ENCODE measurements at regions not wholly inside any gene's neighbourhood (a gene's known extent, or its start where the extent isn't known, plus 50 kb on each side); places are given as distances from the start of the nearest gene placed in this dataset.

DNA sequence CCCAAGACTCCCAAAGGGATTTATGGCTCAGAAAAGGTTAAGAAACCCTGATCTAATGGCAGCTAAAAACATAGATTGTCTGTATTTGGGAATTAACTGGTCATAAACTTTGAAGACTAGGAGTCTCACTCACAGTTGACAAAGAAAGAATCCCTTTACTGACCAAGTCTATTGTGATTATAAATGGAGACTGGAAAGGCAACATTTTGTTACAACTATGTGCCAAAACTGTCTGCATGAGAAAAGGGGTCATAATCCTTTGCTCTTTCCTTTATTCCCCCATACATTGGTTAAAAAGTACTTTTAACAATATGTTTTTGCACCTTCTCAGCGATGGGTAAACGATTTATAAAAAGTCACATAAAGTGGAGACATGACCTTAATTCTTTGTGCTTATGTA is 206.9 kb upstream of the MAP3K7 start (continued):
- TF ChIP-seq, protein P1, sequence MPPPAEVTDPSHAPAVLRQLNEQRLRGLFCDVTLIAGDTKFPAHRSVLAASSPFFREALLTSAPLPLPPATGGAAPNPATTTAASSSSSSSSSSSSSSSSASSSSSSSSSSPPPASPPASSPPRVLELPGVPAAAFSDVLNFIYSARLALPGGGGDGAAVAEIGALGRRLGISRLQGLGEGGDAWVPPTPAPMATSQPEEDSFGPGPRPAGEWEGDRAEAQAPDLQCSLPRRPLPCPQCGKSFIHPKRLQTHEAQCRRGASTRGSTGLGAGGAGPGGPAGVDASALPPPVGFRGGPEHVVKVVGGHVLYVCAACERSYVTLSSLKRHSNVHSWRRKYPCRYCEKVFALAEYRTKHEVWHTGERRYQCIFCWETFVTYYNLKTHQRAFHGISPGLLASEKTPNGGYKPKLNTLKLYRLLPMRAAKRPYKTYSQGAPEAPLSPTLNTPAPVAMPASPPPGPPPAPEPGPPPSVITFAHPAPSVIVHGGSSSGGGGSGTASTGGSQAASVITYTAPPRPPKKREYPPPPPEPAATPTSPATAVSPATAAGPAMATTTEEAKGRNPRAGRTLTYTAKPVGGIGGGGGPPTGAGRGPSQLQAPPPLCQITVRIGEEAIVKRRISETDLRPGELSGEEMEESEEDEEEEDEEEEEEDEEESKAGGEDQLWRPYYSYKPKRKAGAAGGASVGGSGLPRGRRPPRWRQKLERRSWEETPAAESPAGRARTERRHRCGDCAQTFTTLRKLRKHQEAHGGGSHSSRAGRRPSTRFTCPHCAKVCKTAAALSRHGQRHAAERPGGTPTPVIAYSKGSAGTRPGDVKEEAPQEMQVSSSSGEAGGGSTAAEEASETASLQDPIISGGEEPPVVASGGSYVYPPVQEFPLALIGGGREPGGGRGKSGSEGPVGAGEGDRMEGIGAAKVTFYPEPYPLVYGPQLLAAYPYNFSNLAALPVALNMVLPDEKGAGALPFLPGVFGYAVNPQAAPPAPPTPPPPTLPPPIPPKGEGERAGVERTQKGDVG (CRISPR knock-in tag; IDR thresholded peaks at IDR 0.05): no peak
- TF ChIP-seq SIN3A (IDR thresholded peaks at IDR 0.05; ENCODE audit: low read depth, low read length): no peak

GRCh38 chr6:90790696-90791095 is 203.8 kb upstream of the MAP3K7 start:
- H3K27me3 ChIP-seq (replicated peaks in 1 of 2; ENCODE audit: control insufficient read depth in 2 of 2, insufficient read depth in 2 of 2, low read length in 1 of 2): no peaks in the 10 kb centered on the region; a peak in 1 of 4 replicates
- no peak overlapping the region for H3K4me2 ChIP-seq (ENCODE audit: control insufficient read depth, insufficient read depth)
- WGBS (ENCODE audit: insufficient coverage, insufficient replicate concordance, low lambda C conversion rate, missing lambda C conversion rate): 17% methylated on average over 2 of the region's 2 CpGs
- no peaks in the 10 kb centered on the region for H3K36me3 ChIP-seq (ENCODE audit: control insufficient read depth in 2 of 2, insufficient read depth in 2 of 2, low read length in 1 of 2)
- ChIA-PET RAD21 (ENCODE audit: unreplicated experiment) (no interaction called here), CTCF (no interaction called here), SMC1A (ENCODE audit: uncharacterized antibody, unreplicated experiment) (no interaction called here), POLR2A (no interaction called here)
- in situ Hi-C loops (cut with MboI) (no loop called here), intact Hi-C loops (cut with micrococcal nuclease; ENCODE audit: unreplicated experiment) (no loop called here)
- no peaks in the 10 kb centered on the region for H3K4me1 ChIP-seq (ENCODE audit: control insufficient read depth, insufficient read depth, low read length)
- no TSS peak for BruUV-seq (replicated peaks)
- H3K9me3 ChIP-seq (replicated peaks; ENCODE audit: control insufficient read depth, insufficient read depth, low read length): no peaks in the 10 kb centered on the region
- no peak overlapping the region for H3K4me3 ChIP-seq
- no peak overlapping the region for H2AFZ ChIP-seq (ENCODE audit: control insufficient read depth, low read depth, low read length)
- ATAC-seq: no peak
- no peak for FAIRE-seq
- H3K79me2 ChIP-seq (ENCODE audit: control insufficient read depth, insufficient read depth, low read length): no peaks in the 10 kb centered on the region
- no peak overlapping the region for H3K27ac ChIP-seq (ENCODE audit: control insufficient read depth, insufficient read depth)
- no peak overlapping the region for H3K9ac ChIP-seq (ENCODE audit: control insufficient read depth, insufficient read depth, low read length)
- no peaks in the 10 kb centered on the region for H4K20me1 ChIP-seq (ENCODE audit: control insufficient read depth, insufficient read depth)
- DNase-seq (ENCODE audit: low read depth, low spot score): no peak
- no peak for TF ChIP-seq RCOR1 (conservative IDR thresholded peaks at IDR 0.05; ENCODE audit: low read depth, low read length)
- TF ChIP-seq ATF7 (IDR thresholded peaks at IDR 0.05; ENCODE audit: low read depth): no peak
- TF ChIP-seq E2F8 (IDR thresholded peaks at IDR 0.05; ENCODE audit: low read depth, partially characterized antibody): no peak
- TF ChIP-seq SUPT20H (IDR thresholded peaks at IDR 0.05; ENCODE audit: borderline replicate concordance, control insufficient read depth, low read depth, low read length): no peak
- TF ChIP-seq SPI1 (IDR thresholded peaks at IDR 0.05; ENCODE audit: borderline replicate concordance, insufficient read depth, low read depth, low read length): no peak

Data from GM12878 (cell line).